GM18951 (cell line): ENCODE measurements at regions not wholly inside any gene's neighbourhood (a gene's known extent, or its start where the extent isn't known, plus 50 kb on each side); places are given as distances from the start of the nearest gene placed in this dataset.

Source experiments
- POLR2A ChIP-seq: IDR thresholded peaks from 4 replicates; pipeline ENCODE4 v1.6.1; 2011; ENCODE audit warnings: mild to moderate bottlenecking; ENCODE audit not compliant: insufficient read length, insufficient read depth; ENCODE audit errors: extremely low read depth
- in situ Hi-C: fragments of 300-500 bp; cut with MboI; formaldehyde crosslinking; loops from one replicate; pipeline ENCODE4 v1.12.0; 2022; ENCODE audit warnings: low sequenced_read_pairs, mixed read lengths, inconsistent platforms; ENCODE audit not compliant: unreplicated experiment

GRCh38 chr1:58902830-58903513, 119.1 kb upstream of the JUN start:
- no peak for TF ChIP-seq POLR2A
- in situ Hi-C loops = no loop called here

DNA sequence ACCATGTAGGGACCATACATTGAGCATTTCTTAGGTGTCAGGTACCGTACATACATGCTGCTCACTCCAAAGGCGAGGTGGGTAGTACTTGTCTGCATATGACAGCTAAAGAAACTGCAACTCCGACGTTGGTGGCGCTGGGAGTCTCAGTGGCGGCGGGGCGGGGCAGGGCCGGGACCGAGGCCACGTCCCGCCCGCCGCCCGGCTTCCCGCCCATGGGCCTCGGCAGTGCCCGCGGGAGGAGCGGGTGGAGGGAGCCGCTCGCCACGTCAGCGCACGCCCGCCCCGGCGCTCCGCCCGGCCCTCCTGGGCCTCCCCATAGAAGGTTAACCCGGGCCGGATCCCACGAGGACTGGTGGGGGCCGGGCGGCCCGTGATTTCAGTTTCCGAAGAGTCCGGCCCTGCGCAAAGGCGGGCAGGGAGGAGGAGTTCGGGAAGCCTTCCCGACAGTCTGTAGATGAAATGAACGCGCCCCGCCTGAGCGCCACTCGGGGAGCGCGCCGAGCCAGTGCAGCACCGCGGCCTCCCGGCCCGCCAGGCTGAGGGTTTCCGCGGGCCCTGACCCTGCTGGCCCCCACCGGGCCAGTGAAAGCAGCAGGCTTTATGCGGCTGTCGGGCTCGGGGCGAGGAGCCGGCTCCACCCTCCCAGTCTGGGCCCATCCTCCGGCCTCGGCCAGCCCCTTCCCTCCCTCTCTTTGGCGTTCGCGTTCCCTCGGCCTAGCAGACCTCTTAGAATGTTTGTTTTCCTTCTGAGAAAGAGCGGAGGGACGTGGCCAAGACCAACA, 119.9 kb upstream of the JUN start:
- in situ Hi-C loops = no loop called here
- TF ChIP-seq POLR2A = peak; percentile 71

- no peak for TF ChIP-seq POLR2A
- in situ Hi-C loops = no loop called here
Measured at GRCh38 chr1:58904299-58905125, 120.7 kb upstream of the JUN start.

DNA sequence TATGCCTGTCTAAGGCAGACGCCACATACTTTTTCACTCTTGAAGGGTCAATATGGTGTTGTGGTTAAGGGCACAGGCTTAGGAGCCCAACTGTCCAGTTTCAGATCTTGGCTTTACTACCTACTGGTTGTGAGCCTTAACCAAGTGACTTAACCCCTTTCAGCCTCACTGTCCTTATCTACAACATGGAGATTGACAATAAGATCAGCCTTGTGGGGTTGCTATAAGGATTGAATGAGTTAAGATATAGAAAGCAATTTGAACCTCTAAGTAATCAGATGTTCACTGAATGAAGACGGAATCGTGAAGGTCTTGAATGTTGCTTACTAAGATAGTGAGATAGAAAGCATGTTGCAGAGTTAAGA, 121.3 kb upstream of the JUN start:
- no peak for TF ChIP-seq POLR2A
- in situ Hi-C loops = no loop called here

DNA sequence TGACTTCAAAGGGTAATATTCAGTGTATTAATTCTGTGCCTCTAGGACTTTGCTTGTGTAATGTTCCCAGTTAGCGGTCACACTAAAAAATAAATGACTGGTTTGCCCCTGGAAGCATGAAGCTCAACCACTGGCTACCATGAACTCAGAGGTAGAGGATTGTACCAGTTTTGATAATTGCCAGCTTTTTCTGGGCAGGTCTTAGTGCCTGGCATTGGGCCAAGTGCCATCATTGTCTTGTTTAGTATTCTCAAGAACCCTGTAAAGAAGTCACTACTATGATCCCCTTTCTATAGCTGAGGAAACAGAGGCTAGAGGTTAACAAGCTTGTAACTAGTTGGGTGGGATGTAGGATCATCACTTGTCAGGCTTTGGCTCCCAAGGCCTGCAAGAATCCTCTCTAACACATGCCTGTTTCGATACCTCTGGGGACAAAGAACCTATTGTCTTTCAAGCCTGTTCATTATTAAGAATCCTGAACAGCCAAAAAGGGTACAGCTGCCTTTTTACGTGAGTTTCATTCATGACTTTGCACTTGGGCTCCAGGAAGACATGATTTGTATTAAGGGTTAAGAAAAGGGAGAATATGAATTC, 121.9 kb upstream of the JUN start:
- in situ Hi-C loops = no loop called here
- TF ChIP-seq POLR2A = no peak

DNA sequence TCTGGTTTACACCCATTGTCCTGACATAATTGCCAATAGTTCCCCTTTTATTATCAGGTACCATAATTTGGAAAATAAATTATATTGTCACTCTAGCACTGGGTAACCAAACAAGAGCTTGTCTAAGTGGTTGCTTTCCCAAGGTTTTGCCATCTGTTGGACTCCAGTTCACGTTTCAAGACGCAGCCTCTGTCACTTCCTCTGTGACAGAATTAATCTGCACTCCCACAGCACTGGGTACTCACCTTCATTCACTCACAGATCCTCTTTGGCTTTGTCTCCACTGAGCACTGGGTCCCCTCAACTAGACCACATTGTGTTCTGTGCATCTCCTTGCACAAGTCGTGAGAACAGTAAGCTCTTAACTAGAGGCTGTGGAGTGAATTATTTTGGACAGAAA, 123.6 kb upstream of the JUN start:
- no peak for TF ChIP-seq POLR2A
- in situ Hi-C loops = no loop called here

GRCh38 chr1:58908561-58909560, 125.0 kb upstream of the JUN start:
- in situ Hi-C loops = no loop called here

GRCh38 chr1:58909914-58910681, 126.3 kb upstream of the JUN start:
- TF ChIP-seq POLR2A = no peak
- in situ Hi-C loops = no loop called here

More at GRCh38 chr1:58908561-58909560, 125.0 kb upstream of the JUN start:
- TF ChIP-seq POLR2A = no peak

GRCh38 chr1:58911841-58912499, 128.1 kb upstream of the JUN start:
- in situ Hi-C loops = no loop called here
- TF ChIP-seq POLR2A = no peak

DNA sequence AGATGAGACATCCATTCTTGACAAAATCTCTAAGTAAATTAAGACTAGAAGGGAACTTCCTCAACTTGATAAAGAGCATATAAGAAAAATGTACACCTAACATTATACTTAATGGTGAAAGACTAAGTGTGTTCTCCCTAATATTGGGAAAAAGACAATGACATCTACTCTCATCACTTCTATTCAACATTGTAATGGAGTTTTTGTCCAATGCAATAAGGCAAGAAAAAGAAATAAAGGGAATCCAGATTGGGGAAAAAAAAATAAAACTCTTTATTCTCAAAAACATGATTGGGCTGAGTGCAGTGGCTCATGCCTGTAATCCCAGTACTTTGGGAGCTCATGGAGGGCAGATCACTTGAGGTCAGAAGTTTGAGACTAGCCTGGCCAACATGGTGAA, 131.1 kb upstream of the JUN start:
- in situ Hi-C loops = no loop called here
- no peak for TF ChIP-seq POLR2A

DNA sequence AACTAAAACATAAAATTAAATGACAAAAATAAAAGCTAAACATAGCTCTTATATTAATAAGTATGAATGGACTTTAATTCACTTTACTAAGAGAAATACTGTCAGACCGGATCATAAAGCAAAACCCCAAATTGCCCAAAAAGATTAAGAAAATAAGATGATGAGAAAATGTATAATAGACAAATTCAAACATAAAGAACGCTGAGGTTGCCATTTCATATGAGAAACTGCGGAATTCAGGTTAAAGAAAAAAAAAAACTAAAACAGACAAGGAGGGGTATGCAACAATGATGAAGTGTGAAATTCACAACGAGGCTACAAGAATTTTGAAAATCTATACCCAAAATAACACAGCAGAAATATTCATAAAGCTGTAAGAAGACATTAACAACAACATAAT, 133.6 kb upstream of the JUN start:
- TF ChIP-seq POLR2A = no peak
- in situ Hi-C loops = no loop called here

DNA sequence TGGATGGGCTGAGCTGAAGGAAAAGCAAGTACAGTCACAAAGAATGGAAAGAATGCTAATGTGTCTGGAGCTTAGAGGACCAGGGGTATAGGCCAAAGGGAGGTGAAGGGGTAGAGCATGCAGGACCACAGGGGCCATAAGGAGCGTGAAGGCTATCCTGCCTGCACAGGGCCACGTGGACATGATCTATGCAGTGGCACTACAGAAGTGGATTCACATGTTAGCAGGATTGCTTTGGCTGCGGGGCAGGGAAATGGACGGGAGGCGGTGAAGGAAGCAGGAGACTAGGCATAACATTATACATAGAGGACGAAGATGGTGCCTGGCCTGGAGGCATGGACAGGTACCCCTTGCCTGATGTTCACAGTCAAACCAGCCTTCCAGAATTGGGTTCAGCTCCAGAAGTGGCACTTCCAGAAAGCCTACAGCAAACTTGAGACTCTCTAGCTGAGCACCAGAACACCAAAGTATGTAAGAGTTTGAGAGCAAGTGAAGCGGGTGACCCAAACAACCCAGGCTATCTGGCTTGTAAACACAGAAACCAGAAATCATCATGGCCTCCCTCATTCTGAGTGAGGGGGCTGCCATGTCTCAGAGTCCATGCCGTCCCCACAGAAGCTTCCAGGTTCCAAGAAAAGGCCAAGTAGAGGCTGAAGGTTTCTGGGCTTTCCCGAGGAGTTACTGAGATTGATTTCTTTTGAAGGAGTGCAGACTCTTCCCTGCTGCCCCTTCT, 135.5 kb upstream of the JUN start:
- in situ Hi-C loops = no loop called here

More for the DNA sequence above, 135.5 kb upstream of the JUN start:
- no peak for TF ChIP-seq POLR2A
